Panc1 (cell line): ENCODE measurements at regions not wholly inside any gene's neighbourhood (a gene's known extent, or its start where the extent isn't known, plus 50 kb on each side); places are given as distances from the start of the nearest gene placed in this dataset.
"Not testable (repeated sequence)": the region's sequence is repeated elsewhere in the genome, so short reads cannot be mapped to it uniquely, and the experiment has no call there.

Source experiments
- ATAC-seq: fragments of 200-7000 bp; cut with Tn5 transposase; 2 replicates; pipeline ENCODE4 v1.9.1; 2020; ENCODE audit warnings: mild to moderate bottlenecking, moderate library complexity
- BruUV-seq: library from RNA; stranded (reverse); fragments of 400-500 nt; replicated peaks from 2 replicates; lab custom pipeline; 2021; lab: Mats Ljungman, UMichigan
- CTCF ChIA-PET: fragments of 300-600 bp; sonication (Branson Sonifier 250); formaldehyde crosslinking; loops from one replicate; lab custom pipeline; 2022; ENCODE audit warnings: antibody characterized with exemption; lab: Charles Lee
- POLR2A ChIA-PET: fragments of 300-600 bp; sonication (Branson Sonifier 250); formaldehyde crosslinking; loops from one replicate; lab custom pipeline; 2022; ENCODE audit warnings: antibody characterized with exemption; lab: Charles Lee
- DNase-seq: peaks from one replicate; pipeline ENCODE4 v3.0.0-alpha.2; 2010; ENCODE audit warnings: low read depth, low spot score
- H3K27ac ChIP-seq: 2 replicates; pipeline ENCODE4 v1.5.1; 2011; ENCODE audit warnings: mild to moderate bottlenecking, low read length, inconsistent platforms
- H3K27me3 ChIP-seq: fragments of 200-500 bp; sonication (Bioruptor generic); 2 replicates; pipeline ENCODE4 v1.6.0; 2014; ENCODE audit warnings: low read length, inconsistent platforms; ENCODE audit not compliant: control insufficient read depth, insufficient read depth
- H3K36me3 ChIP-seq: fragments of 200-500 bp; sonication (Bioruptor generic); 2 replicates; pipeline ENCODE4 v1.5.1; 2014; ENCODE audit warnings: inconsistent platforms, mild to moderate bottlenecking, low read length, moderate library complexity; ENCODE audit not compliant: control insufficient read depth, insufficient read depth
- H3K4me1 ChIP-seq: 2 replicates; pipeline ENCODE4 v1.5.1; 2011; ENCODE audit warnings: inconsistent platforms, mild to moderate bottlenecking, low read length, moderate library complexity; ENCODE audit not compliant: control insufficient read depth, insufficient read depth
- H3K4me3 ChIP-seq, 2 experiments: 2 replicates each; pipeline ENCODE4 v1.5.1; 2011 to 2012; ENCODE audit warnings: low read depth in 2 of 2, low read length in 2 of 2, mild to moderate bottlenecking in 2 of 2, inconsistent platforms in 1 of 2, moderate library complexity in 1 of 2
- H3K9me3 ChIP-seq: fragments of 200-500 bp; sonication (Bioruptor generic); 2 replicates; pipeline ENCODE4 v1.5.1; 2014; ENCODE audit warnings: low read depth, mild to moderate bottlenecking, inconsistent platforms, low read length, moderate library complexity; ENCODE audit not compliant: control insufficient read depth, insufficient read depth
- CTCF ChIP-seq: fragments of 450-650 bp; IDR thresholded peaks from 2 replicates; pipeline ENCODE4 v1.5.1; 2017; ENCODE audit warnings: mild to moderate bottlenecking
- POLR2AphosphoS5 ChIP-seq: IDR thresholded peaks from 2 replicates; pipeline ENCODE4 v1.6.1; 2012; ENCODE audit warnings: mild to moderate bottlenecking, low read depth, low read length, moderate library complexity
- SIN3A ChIP-seq: IDR thresholded peaks from 2 replicates; pipeline ENCODE4 v1.6.1; 2012; ENCODE audit warnings: low read depth, mild to moderate bottlenecking, low read length, moderate library complexity, borderline replicate concordance; ENCODE audit not compliant: insufficient read depth
- TCF7L2 ChIP-seq: IDR thresholded peaks from 2 replicates; pipeline ENCODE4 v1.6.1; 2011; ENCODE audit warnings: mild to moderate bottlenecking, low read depth, low read length, inconsistent platforms
- in situ Hi-C: cut with HindIII; loops from 2 replicates; pipeline ENCODE4 v1.10.0; 2016; ENCODE audit warnings: low sequenced_read_pairs, low pct_unique_long_range_greater_than_20kb
- intact Hi-C: fragments of 100-400 bp; cut with micrococcal nuclease; formaldehyde crosslinking; loops from one replicate; pipeline ENCODE4 v1.10.0; 2022; ENCODE audit not compliant: unreplicated experiment
- TF ChIP-seq, protein P1 (sequence below), 2 experiments: IDR thresholded peaks; 2 replicates each; pipeline ENCODE4 v1.6.1; 2011 to 2012; ENCODE audit warnings: low read depth in 2 of 2, control low read depth in 1 of 2, low read length in 1 of 2, mild to moderate bottlenecking in 1 of 2, moderate library complexity in 1 of 2; ENCODE audit not compliant: insufficient read depth in 1 of 2

- intact Hi-C loops, H3K27ac ChIP-seq, BruUV-seq, H3K36me3 ChIP-seq, H3K4me3 ChIP-seq, in situ Hi-C loops, DNase-seq, H3K27me3 ChIP-seq, ATAC-seq, CTCF ChIA-PET, H3K9me3 ChIP-seq, H3K4me1 ChIP-seq: not testable (repeated sequence)
- POLR2A ChIA-PET, result interaction anchor here (0.6 kb wide), 1 partner anchor 409 kb away, joined by 3 read pairs; no protein-coding TSS in a partner anchor
Measured at GRCh38 chr22:27610164-27610563, 191.4 kb downstream of the MN1 start.

DNA sequence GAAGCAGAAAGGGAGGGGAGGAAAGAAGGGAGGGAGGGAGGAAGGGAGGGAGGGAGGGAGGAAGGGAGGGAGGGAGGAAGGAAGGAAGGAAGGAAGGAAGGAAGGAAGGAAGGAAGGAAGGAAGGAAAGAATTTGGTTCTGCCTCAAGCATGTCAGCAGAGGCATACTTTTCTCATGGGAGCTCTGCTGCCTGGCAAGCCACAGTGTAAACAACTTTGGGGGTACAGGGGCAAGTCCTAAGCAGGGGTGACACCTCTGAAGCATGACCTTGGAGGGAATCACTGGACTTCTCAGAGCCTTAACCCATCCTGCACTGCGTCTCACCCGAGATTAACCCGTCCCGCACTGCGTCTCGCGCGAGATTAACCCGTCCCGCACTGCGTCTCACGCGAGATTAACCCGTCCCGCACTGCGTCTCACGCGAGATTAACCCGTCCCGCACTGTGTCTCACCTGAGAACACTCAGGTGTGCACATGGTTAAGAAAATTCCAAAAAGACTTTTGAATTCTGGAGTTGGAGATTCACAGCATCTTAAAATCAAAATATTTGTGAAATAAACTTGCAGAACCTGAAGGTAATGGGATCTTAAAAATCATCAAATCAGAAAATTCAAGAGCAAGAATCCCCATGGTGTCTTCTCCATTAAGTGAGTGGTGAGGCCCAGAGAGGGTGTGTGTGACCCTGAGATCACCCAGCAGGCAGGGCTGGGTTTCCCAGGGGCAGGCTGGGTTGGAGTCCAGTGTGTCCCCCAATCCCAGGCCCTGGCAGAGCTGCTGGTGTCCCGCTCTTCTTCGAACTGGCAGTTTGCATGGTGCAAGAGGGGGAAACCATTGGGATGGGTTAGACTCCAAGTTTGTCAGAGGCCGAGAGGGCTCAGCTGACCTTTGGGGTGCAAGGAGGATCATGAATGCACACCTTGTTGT lies 190.4 kb downstream of the MN1 start:
- Histone ChIP-seq H3K4me1 (no peaks in the 10 kb centered on the region), H3K36me3 (no peaks in the 10 kb centered on the region), H3K4me3 (no peak overlapping the region), H3K27me3 (no peaks in the 10 kb centered on the region), H3K9me3 (no peaks in the 10 kb centered on the region), H3K27ac (no peak overlapping the region)
- in situ Hi-C loops, result no loop called here
- POLR2A ChIA-PET, result interaction anchor here (0.6 kb wide), 1 partner anchor 408 kb away, joined by 3 read pairs; no protein-coding TSS in a partner anchor
- no peak for DNase-seq
- intact Hi-C loops, result no loop called here
- CTCF ChIA-PET, result interaction anchor here (0.6 kb wide), 1 partner anchor 160 kb away, joined by 7 read pairs; no protein-coding TSS in a partner anchor
- TF ChIP-seq SIN3A (no peak), TCF7L2 (no peak), POLR2AphosphoS5 (no peak), CTCF (no peak)
- TF ChIP-seq, protein P1, sequence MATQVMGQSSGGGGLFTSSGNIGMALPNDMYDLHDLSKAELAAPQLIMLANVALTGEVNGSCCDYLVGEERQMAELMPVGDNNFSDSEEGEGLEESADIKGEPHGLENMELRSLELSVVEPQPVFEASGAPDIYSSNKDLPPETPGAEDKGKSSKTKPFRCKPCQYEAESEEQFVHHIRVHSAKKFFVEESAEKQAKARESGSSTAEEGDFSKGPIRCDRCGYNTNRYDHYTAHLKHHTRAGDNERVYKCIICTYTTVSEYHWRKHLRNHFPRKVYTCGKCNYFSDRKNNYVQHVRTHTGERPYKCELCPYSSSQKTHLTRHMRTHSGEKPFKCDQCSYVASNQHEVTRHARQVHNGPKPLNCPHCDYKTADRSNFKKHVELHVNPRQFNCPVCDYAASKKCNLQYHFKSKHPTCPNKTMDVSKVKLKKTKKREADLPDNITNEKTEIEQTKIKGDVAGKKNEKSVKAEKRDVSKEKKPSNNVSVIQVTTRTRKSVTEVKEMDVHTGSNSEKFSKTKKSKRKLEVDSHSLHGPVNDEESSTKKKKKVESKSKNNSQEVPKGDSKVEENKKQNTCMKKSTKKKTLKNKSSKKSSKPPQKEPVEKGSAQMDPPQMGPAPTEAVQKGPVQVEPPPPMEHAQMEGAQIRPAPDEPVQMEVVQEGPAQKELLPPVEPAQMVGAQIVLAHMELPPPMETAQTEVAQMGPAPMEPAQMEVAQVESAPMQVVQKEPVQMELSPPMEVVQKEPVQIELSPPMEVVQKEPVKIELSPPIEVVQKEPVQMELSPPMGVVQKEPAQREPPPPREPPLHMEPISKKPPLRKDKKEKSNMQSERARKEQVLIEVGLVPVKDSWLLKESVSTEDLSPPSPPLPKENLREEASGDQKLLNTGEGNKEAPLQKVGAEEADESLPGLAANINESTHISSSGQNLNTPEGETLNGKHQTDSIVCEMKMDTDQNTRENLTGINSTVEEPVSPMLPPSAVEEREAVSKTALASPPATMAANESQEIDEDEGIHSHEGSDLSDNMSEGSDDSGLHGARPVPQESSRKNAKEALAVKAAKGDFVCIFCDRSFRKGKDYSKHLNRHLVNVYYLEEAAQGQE (IDR thresholded peaks at IDR 0.05; ENCODE audit: insufficient read depth in 1 of 2, low read depth in 2 of 2, low read length in 1 of 2), result no peak
- BruUV-seq, result no TSS peak
- no peak for ATAC-seq

DNA sequence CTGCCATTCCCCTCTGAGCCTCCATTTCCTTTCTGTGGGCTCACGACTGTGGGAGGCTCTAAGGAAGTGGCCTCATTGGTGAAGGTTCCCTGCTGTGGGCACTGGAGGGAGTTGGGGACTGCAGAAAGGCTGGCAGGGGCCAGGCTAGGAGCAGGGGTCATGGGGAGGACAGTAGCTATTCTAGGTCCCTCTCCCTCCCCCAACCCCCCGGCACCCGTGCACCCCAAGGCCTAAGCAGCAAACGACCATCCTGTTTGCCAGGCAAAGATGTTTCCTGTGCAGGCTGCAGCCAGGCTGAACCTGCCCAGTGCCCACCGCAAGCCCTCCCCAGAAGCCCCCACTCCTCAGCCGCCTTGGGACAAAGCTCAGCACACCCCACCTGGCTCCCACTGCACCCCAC lies 189.4 kb downstream of the MN1 start:
- no peak overlapping the region for H3K4me3 ChIP-seq
- ChIA-PET CTCF (no interaction called here), POLR2A (no interaction called here)
- no peaks in the 10 kb centered on the region for H3K27me3 ChIP-seq
- ATAC-seq (no peak), DNase-seq (no peak)
- BruUV-seq, result no TSS peak
- TF ChIP-seq, protein P1 (IDR thresholded peaks at IDR 0.05; ENCODE audit: insufficient read depth in 1 of 2, low read depth in 2 of 2, low read length in 1 of 2), result no peak
- TF ChIP-seq POLR2AphosphoS5, result no peak
- no peak for TF ChIP-seq SIN3A
- TF ChIP-seq CTCF, result no peak
- no peak for TF ChIP-seq TCF7L2
- no peaks in the 10 kb centered on the region for H3K9me3 ChIP-seq
- H3K36me3 ChIP-seq, result no peaks in the 10 kb centered on the region
- intact Hi-C loops (no loop called here), in situ Hi-C loops (no loop called here)
- no peak overlapping the region for H3K27ac ChIP-seq
- H3K4me1 ChIP-seq, result no peaks in the 10 kb centered on the region
